Stimulated activated CD8-positive, alpha-beta memory T cell treated with anti-CD3 and anti-CD28 coated beads, Interleukin-15, amount 100 ng/mL, for 48 hours (primary cell): ENCODE measurements at regions not wholly inside any gene's neighbourhood (a gene's known extent, or its start where the extent isn't known, plus 50 kb on each side); places are given as distances from the start of the nearest gene placed in this dataset.

ENCODE experiments used
- DNase-seq, 2 donors: peaks; one replicate each; pipeline ENCODE4 v3.0.0-alpha.2; 2020; ENCODE audit warnings: low read depth in 2 of 2

GRCh38 chr2:221042926-221043325 is 529.2 kb downstream of the EPHA4 start:
- DNase-seq = no peak

GRCh38 chr2:221044781-221045180 is 527.3 kb downstream of the EPHA4 start:
- no peak for DNase-seq

DNA sequence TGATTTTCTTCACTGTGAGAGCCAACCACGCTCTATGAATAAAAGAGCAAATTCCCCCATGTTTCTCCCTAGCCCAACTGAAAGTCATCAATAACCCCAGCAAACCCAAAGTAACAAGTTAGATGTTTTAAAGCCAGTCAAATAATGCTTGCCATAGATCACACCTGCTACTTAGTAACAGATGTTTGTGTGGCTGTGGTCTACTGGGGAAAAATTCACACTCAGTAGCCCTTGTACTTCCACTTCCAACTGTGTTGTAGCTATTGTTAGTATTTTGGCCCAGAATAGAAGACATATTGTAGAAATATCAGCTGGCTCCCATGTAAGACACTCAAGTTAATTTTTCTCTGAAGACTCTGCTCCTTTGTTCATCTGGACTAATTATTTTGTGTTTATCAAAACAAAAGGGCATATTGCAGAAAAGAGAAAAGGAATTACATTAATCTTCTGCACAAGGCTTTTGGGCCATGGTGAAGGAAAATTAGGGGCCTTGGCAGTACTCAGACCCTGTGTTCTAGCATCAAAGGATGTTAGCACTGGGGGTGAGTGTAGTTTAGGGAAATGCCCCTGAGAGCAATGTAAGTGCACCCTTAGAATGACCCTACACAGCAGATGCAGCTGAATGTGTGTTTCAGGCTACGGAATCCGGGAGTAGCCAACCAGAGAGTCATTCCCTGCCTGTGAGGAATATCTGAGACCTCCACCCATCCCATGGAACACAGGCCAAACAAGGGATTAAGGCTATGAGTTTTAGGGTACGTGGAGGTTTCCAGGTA is 521.9 kb downstream of the EPHA4 start:
- no peak for DNase-seq

DNA sequence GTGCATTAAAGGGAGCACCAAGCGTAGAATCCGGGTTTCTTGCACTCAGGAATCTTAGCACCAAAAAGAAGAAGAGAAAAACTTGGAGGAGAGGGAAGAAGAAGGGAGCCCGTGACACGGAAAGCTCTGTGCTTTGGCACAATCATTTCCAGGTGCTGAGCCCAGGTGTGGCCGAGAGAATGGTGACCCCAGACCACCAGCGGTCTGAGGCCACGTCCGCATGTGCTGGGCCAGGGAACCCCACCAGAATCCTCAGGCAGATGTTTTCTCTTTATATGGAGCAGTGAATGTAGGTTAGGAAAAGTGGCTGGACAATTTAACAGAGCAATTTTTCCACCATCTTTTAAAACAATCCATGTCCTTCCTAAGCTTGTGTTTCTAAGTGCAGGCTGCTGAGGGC is 520.9 kb downstream of the EPHA4 start:
- no peak for DNase-seq

DNA sequence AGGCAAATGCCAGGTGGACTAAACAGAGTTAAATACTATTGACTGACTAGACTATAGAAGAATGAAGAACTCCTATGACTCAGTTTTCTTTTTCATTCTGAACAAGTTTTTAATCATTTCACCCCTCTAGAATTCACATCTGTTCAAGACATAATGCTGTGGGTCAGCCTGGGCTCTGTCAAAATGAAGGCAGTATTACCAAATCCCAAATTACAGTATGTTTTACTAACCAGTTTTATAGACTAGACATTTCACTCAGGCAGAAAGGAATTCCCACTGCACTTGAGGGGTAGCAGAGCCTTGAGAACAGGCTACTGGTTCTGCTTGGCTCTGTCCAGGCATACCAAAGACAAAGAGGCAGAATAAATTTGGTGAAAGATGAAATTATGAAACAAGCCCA is 511.7 kb downstream of the EPHA4 start:
- DNase-seq = no peak

GRCh38 chr2:221063568-221063967 is 508.5 kb downstream of the EPHA4 start:
- DNase-seq = no peak

DNA sequence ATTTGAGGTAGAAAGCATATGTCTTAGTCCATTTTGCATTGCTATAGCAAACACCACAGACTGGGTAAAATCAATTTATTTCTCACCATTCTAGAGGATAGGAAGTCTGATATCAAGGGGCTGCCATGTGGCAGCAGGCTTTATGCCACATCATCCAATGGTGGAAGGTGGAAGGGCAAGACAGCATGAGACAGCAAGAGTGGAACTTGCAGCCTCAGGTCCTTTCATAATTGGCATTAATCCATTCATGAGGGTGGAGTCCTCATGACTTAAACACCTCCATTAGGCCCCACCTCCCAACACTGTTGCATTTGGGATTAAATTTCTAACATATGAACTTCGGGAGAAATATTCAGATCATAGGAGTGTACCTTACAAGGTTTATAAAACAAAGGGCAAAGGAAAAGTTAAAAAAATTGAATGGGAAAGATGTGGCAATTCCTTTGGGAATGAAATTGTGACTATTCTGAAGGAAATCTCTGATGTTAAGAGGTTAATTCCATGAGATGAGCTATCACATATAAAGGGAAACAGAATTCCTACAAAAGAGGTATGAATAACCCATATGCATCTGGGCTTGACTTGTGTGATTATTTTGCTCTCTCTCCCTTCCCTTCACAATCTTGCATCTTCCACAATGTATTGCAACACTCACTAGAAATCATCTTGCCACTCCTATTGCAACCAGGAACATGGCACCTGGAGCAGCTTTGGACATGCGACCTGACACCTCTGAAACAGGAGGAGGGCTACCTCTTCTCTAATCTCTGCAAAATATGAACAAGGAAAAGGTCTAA is 507.8 kb downstream of the EPHA4 start:
- no peak for DNase-seq

DNA sequence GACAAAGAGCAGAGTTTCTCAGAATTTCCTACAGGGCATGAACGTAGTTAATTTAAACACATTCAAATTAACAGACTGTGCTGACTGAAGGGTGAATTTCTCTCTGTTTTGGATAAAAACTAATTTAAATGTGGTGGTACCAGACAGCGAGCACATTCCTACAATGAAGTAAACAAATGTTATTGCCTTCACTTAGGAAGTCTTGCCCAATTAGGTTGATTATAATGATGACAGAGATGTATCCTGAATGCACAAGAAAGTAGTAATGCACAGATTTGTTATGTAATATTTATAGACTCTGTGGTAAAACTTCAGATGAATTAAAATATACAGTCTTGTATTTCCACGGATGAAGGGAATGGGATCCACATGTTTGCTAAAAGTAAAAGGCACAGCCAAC is 507.2 kb downstream of the EPHA4 start:
- DNase-seq = no peak

DNA sequence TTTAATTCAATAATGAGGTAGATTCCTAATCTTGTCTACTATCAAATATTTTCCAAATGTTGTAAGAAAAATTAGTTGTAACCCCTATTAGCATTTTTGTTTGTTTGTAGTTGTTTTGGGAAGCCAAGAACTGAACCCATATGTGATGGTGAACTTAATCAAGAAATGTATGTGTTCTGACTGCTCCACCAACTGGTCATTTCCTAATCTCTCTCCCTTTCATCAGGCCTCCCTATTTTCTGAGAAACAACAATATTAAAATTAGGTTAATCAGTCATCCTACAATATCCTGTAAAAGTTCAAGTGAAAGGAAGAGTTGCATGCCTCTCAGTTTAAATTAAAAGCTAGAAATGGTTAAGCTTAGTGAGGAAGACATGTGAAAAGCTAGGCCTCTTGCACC is 504.0 kb downstream of the EPHA4 start:
- no peak for DNase-seq

DNA sequence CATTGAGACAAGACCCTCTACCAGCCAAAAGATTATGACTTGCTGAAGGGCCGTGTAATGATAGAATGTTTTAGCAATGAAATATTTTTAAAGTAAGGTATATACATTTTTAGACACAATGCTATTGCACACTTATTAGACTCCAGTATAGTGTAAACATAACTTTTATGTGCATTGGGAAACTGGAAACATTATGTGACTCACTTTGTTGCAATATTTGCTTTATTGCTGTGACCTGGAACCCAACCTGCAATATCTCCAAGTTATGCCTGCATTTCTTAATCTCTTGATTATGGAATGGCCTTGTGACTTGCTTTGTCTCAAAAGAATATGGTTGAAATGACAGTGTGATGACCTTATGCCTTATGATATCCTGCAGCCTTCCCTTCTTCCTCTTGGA is 502.0 kb downstream of the EPHA4 start:
- no peak for DNase-seq

GRCh38 chr2:221073326-221074049 is 498.6 kb downstream of the EPHA4 start:
- DNase-seq = no peak

DNA sequence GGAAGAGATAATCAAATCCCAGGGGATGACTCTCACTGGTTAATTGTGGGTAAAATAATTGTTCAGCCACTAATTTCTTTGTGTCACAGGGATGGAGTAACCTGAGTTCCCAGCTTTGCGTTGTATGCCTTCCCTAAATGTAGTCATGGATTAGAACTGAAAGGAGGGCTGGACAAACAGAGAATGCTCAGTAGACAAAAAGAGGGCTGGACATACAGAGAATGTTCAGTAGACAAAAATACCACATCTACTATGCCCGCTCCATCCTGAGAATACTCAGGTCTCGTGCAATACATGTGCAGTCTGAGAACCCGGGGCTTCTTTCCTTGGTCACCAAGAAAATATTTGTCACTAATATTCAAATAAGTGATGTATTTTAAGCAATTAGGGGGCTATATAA is 497.9 kb downstream of the EPHA4 start:
- DNase-seq = no peak

- no peak for DNase-seq
Measured at GRCh38 chr2:221075203-221075602, 496.9 kb downstream of the EPHA4 start.

DNA sequence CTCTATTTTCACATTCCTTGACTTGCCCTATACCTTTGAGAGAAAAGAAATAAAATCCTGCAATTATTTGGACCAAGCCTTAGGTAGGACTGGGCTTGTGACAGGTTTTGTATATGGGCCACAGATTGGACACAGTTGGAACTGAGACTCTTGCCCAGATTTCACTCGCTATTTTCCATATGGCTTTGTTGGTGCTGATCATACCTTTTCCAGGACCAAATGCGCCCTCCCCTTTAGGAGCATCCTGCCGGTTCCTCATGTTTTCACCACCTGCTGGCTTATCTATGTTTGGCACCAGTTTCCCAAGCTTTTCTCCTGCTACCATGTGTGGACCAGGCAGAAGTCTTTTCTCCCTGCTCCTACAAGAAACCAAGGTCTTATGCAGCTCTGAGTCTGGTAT is 494.9 kb downstream of the EPHA4 start:
- no peak for DNase-seq

GRCh38 chr2:221077799-221078198 is 494.3 kb downstream of the EPHA4 start:
- no peak for DNase-seq

DNA sequence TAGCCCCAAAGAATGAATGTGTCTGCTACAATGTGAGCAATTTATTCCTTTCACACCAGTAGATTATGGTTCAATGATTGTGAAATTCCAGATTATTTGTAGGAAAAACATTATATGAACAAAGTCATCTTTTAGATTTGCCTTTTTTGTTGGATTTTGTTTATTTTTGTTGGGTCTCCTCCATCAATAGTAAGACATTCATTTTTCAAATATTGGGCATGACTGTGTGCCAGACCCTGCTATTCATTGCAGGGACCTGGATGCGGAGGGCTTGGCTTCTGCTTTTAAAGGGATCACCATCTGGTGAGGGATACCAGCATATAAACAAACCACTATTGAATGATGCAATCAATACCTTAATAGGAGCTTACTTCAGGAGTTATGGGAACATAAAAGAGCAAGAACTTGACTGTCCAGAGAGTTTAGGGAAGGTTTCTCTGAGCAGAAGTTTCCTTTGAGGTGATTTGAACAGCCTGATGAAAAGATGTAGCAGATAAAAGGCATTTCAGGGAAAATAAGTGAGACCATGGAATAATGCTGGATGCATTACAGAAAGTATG is 486.7 kb downstream of the EPHA4 start:
- no peak for DNase-seq

DNA sequence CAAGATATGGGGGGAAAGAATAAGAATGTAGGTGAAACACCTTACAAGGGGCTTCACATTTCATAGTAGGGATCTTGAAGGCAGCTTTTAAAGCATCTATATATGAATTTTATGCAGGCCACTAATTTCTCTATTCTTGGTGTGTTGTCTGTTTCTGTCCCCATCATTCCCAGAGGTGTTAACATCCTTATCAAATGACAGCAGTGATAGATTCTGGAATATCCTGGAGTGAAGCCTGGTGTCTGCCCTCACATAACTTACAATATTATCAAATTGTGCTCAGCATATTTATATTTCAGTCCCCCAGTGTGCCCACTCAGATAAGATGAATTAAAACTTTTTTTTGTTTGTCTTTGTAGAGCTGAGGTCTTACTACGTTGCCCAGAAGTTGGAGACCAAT is 486.2 kb downstream of the EPHA4 start:
- no peak for DNase-seq

DNA sequence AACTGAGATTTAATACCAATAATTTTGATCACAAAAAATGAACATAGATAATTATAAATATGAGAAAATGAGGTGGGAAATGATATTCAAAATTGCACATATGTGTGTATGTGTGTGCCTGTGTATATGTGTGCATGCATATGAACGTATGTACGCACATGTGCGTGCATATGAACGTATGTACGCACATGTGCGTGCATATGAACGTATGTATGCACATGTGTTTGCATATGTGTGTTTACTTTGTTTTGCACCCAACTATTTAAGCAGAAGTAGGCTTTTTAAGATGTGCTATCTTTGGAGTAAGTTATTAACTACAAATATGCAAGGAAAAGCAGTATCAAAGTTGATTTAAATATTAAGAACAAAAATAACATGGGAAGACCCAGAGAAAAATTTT is 484.3 kb downstream of the EPHA4 start:
- no peak for DNase-seq

- DNase-seq = no peak
Measured at GRCh38 chr2:221088506-221088905, 483.6 kb downstream of the EPHA4 start.

GRCh38 chr2:221095356-221095755 is 476.7 kb downstream of the EPHA4 start:
- no peak for DNase-seq

DNA sequence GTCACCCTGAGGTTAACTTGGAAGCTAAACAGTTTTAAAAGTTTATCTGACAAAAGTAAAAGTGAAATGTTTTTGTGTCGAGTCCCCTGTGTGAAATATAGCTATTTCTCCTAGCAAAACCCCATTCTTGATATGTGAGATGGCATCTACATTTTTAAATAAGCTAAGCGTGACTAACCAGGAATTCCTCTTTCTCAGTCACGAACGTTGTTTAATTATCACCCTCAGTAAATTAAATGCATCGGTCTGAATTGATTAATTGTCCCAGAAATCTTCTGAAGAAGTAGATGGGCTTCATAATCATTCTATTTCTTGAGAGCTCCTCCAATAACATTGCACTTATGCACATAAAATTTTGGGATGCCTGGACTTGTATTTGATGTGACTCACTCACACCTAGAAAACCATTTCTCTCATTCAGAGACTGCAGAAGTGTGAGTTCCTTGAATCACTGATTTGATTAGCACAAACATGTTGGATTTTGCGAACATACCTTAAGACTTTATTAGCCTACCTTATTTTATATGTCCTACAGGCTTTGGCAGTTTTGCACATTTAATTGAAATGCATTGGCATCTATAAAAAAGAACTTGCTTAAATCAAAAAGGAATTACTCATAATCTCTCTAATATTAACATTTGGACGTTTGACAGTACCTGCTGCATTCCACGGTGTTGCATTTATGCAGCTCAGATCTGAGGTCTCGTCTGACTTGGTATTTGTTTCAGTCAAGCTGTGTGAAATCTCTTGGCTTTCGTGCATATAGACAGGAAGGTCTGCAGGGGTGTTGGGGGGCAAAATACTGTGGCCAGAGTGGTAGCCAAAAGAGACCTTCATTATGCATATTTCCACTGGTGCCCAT is 475.2 kb downstream of the EPHA4 start:
- no peak for DNase-seq

DNA sequence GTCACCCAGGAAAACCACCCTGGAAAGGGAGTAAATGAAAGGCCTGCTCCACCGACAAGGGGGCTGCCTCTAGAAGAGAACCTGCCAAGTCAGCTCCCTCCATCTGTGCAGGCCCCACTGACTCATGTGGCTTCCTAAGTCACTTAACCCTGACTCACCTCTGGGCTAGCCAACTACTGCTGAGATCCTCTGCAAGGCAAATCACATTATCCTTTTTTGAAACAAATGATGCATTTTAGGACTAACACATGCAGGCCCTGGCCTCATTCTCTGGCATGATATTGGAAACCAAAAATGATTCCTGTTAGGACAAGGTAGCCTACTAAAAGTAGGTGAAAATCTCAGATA is 474.6 kb downstream of the EPHA4 start:
- DNase-seq = no peak
